GM13976 (cell line): ENCODE measurements at regions not wholly inside any gene's neighbourhood (a gene's known extent, or its start where the extent isn't known, plus 50 kb on each side); places are given as distances from the start of the nearest gene placed in this dataset.

Experiments used
- DNase-seq: peaks from one replicate; pipeline ENCODE4 v3.0.0; 2012; ENCODE audit warnings: low spot score
- in situ Hi-C: fragments of 300-500 bp; cut with MboI; formaldehyde crosslinking; loops from one replicate; pipeline ENCODE4 v1.12.0; 2022; ENCODE audit warnings: low sequenced_read_pairs, mixed read lengths, inconsistent platforms; ENCODE audit not compliant: unreplicated experiment
- TF ChIP-seq, protein P1 (sequence below): IDR thresholded peaks from 2 replicates; pipeline ENCODE4 v1.5.1; 2012; ENCODE audit warnings: borderline replicate concordance, mild to moderate bottlenecking; ENCODE audit not compliant: insufficient read depth; ENCODE audit errors: extremely low read depth, missing control alignments, control extremely low read depth

DNA sequence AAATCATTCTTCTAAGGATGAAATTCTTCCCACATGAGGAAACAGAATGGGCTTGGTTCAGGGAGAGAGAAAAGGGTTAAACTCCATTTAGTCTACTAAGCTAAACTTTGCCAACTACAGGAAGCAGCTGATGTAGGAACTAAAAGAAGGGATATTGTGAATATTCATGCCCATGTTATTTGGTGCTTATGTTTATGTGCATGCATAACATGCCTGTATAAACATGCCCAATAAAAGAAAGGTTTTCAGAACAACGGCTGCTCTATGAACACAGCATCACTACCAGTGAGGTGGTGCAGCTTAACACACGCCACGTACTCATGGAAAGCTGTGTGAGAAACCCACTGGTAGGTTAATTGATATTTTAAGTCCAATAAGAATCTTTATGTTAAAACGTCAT, 59.4 kb upstream of the VGLL4 start:
- TF ChIP-seq, protein P1, sequence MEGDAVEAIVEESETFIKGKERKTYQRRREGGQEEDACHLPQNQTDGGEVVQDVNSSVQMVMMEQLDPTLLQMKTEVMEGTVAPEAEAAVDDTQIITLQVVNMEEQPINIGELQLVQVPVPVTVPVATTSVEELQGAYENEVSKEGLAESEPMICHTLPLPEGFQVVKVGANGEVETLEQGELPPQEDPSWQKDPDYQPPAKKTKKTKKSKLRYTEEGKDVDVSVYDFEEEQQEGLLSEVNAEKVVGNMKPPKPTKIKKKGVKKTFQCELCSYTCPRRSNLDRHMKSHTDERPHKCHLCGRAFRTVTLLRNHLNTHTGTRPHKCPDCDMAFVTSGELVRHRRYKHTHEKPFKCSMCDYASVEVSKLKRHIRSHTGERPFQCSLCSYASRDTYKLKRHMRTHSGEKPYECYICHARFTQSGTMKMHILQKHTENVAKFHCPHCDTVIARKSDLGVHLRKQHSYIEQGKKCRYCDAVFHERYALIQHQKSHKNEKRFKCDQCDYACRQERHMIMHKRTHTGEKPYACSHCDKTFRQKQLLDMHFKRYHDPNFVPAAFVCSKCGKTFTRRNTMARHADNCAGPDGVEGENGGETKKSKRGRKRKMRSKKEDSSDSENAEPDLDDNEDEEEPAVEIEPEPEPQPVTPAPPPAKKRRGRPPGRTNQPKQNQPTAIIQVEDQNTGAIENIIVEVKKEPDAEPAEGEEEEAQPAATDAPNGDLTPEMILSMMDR, result no peak
- DNase-seq, result no peak
- in situ Hi-C loops, result no loop called here

DNA sequence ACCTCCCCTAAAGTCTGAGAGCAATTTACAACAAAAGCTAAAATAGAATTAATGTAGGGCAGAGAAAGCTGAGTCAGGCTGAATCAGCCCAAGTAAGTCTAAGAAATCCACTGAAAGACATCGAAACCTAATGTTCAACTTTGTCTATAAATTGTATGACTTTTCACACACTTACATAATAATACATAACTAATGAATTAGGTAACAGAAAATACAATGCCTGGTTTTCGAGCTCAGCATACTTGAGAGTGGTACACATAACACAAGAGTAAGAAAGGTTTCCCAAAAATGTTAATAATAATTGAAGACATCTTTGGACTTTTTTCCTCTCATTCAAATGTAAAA, 55.3 kb upstream of the VGLL4 start:
- no peak for DNase-seq
- in situ Hi-C loops, result no loop called here

DNA sequence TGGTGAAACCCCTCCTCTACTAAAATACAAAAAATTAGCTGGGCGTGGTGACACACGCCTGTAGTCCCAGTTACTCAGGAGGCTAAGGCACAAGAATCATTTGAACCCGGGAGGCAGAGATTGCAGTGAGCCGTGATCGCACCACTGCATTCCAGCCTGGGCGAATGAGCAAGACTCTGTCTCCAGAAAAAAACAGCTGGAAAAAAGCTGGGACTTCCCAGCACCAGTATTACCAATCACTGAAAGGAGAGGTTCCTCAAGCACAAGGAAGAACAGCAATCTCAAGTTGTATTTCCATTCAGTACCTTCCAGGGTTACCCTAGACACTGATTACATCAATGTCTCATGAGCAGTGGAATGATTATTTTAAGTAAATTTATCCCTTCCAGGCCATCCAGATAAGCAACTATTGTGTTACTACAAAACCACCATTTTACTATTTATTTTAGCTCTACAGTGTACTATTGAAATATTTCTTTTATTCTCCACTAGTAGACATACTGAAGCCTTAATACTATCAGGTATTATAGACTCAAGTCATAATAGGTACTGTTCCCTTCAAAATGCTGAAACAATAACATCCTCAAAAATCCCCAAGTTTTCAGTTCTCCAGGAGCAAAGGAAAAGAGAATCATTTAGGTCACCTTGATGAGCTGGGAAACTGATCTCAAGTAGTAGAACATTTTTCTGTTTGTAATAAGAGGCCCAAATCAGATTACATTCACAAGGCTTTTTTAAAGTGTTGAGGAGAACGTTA, 54.8 kb upstream of the VGLL4 start:
- TF ChIP-seq, protein P1, result no peak
- in situ Hi-C loops, result no loop called here
- DNase-seq, result no peak

More for the DNA sequence above, 55.3 kb upstream of the VGLL4 start:
- TF ChIP-seq, protein P1, result no peak

DNA sequence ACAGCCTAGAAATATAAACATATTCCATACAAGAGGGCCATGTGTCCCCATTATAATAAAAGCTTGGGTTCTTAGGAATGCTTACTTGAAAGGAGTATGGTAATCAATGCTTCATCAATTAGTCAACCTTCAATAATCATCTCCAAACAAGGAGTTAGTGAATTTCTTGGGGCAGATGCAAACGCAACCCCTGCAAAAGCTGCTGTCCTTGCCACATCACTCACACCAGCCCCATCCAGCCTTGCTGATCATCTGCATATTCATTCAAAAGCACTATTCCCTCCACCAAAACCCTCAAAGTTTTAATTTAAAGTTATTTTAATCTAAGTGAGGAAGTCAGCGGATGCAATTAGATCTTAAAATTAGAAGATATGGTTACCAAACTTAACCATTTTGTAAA, 54.0 kb upstream of the VGLL4 start:
- TF ChIP-seq, protein P1, result no peak
- in situ Hi-C loops, result no loop called here

DNA sequence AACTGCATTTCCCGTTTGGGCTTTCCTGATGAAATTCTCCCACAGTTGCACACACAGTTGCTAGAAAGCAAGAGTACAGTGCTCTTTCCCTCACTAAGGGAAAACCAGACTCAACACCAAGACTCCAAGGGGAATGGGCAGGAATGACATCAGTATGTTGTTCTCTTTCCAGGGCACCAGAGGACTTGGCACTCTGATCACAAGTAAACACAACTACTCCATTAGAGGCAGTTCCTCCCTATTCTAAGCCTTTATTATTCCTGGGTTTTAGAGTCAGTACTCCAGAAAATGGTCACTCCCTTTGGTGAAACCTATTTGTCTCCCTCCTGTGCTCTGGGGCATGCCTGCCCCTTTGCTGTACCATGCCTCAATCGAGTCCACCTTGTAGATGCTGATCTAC, 52.3 kb upstream of the VGLL4 start:
- no peak for DNase-seq
- in situ Hi-C loops, result no loop called here
- TF ChIP-seq, protein P1, result no peak

More for the DNA sequence above, 54.0 kb upstream of the VGLL4 start:
- DNase-seq, result no peak
